K562 (cell line): ENCODE measurements at regions not wholly inside any gene's neighbourhood (a gene's known extent, or its start where the extent isn't known, plus 50 kb on each side); places are given as distances from the start of the nearest gene placed in this dataset.

Experiments used
- ATAC-seq: fragments of 200-7000 bp; cut with Tn5 transposase; 3 replicates; pipeline ENCODE4 v1.9.1; 2020; ENCODE audit warnings: moderate library complexity
- BruUV-seq: library from RNA; stranded (reverse); fragments of 400-500 nt; replicated peaks from 2 replicates; lab custom pipeline; 2021; lab: Mats Ljungman, UMichigan
- CTCF ChIA-PET: fragments of 300-600 bp; formaldehyde crosslinking; extraction: SDS; loops from one replicate; lab custom pipeline; 2021; ENCODE audit warnings: low intra/inter-chr PET ratio; lab: Yijun Ruan, JAX
- POLR2A ChIA-PET: fragments of 300-600, 350-650 bp; sonication (Branson Sonifier 250); formaldehyde crosslinking; extraction: SDS; loops from one replicate; lab custom pipeline; 2021; ENCODE audit warnings: antibody characterized with exemption, inconsistent platforms; lab: Yijun Ruan, JAX
- DNase-seq, 4 experiments: peaks; one replicate each; pipeline versions ENCODE4 v3.0.0 to v3.0.0-alpha.2; 2011 to 2018; ENCODE audit warnings: low spot score in 3 of 4, mixed read lengths in 3 of 4; ENCODE audit errors: extremely low read depth in 1 of 4
- FAIRE-seq: peaks from 2 replicates; lab custom pipeline; 2011; peaks lifted over from hg19 to GRCh38; lab: Jason Lieb, UNC
- H2AFZ ChIP-seq: 2 replicates; pipeline ENCODE4 v1.6.0; 2011; ENCODE audit warnings: low read depth, low read length, control low read depth, inconsistent platforms
- H3K27ac ChIP-seq: fragments of 200-600 bp; 3 replicates; pipeline ENCODE4 v1.8.0; 2011; ENCODE audit warnings: low read depth, mild to moderate bottlenecking, control low read depth, inconsistent platforms, low read length, moderate library complexity, mixed read lengths; ENCODE audit errors: extremely low read depth
- H3K27me3 ChIP-seq, 2 experiments: fragments of 300-600 bp in 1 of 2; 2 replicates in 1 of 2; 3 replicates in 1 of 2; pipeline versions ENCODE4 v1.6.0 to v1.8.0; 2011; ENCODE audit warnings: inconsistent platforms in 2 of 2, low read length in 2 of 2, mild to moderate bottlenecking in 1 of 2, mixed read lengths in 1 of 2, moderate library complexity in 1 of 2; ENCODE audit not compliant: control insufficient read depth in 2 of 2, insufficient read depth in 2 of 2
- H3K36me3 ChIP-seq: fragments of 300-600 bp; 3 replicates; pipeline ENCODE4 v1.8.0; 2011; ENCODE audit warnings: mild to moderate bottlenecking, low read length, inconsistent platforms; ENCODE audit not compliant: control insufficient read depth, insufficient read depth
- H3K4me1 ChIP-seq, 2 experiments: fragments of 200-600 bp in 1 of 2; replicated peaks in 1 of 2; 2 replicates in 1 of 2; 3 replicates in 1 of 2; pipeline versions ENCODE4 v1.5.1 to v1.8.0; 2011; ENCODE audit warnings: inconsistent platforms in 2 of 2, low read length in 2 of 2, mild to moderate bottlenecking in 1 of 2, mixed read lengths in 1 of 2, moderate library complexity in 1 of 2; ENCODE audit not compliant: control insufficient read depth in 2 of 2, insufficient read depth in 2 of 2
- H3K4me2 ChIP-seq: 2 replicates; pipeline ENCODE4 v1.6.1; 2011; ENCODE audit warnings: low read length, control low read depth, inconsistent platforms, mixed read lengths; ENCODE audit not compliant: insufficient read depth
- H3K4me3 ChIP-seq: fragments of 200-600 bp; sonication (generic), shearing (Covaris generic); 2 replicates; pipeline ENCODE4 v1.5.1; 2016; ENCODE audit warnings: control low read depth, inconsistent platforms
- H3K79me2 ChIP-seq: fragments of 200-600 bp; 3 replicates; pipeline ENCODE4 v1.8.0; 2011; ENCODE audit warnings: low read length, inconsistent platforms; ENCODE audit not compliant: control insufficient read depth, insufficient read depth
- H3K9ac ChIP-seq, 2 experiments: 2 replicates each; pipeline versions ENCODE4 v1.6.0 to v1.6.1; 2011; ENCODE audit warnings: low read depth in 2 of 2, low read length in 2 of 2, control low read depth in 1 of 2, inconsistent platforms in 1 of 2, mild to moderate bottlenecking in 1 of 2, mixed read lengths in 1 of 2; ENCODE audit not compliant: insufficient read depth in 1 of 2
- H3K9me1 ChIP-seq: one replicate; pipeline ENCODE4 v1.6.0; 2011; ENCODE audit warnings: inconsistent platforms, mild to moderate bottlenecking, low read length, moderate library complexity; ENCODE audit not compliant: control insufficient read depth, insufficient read depth
- H3K9me3 ChIP-seq: replicated peaks from 2 replicates; pipeline ENCODE4 v1.5.1; 2011; ENCODE audit warnings: low read depth, low read length, inconsistent platforms; ENCODE audit not compliant: control insufficient read depth, insufficient read depth
- H4K20me1 ChIP-seq: replicated peaks from 2 replicates; pipeline ENCODE4 v1.6.1; 2011; ENCODE audit warnings: low read length, inconsistent platforms, mixed read lengths; ENCODE audit not compliant: control insufficient read depth, insufficient read depth
- FOXJ2 ChIP-seq: fragments of 200-800 bp; sonication (Bioruptor generic); IDR thresholded peaks from 2 replicates; pipeline ENCODE4 v1.6.1; 2016; ENCODE audit warnings: missing genetic modification characterization, missing compliant biosample characterization
- HNRNPK ChIP-seq: fragments of 200-400 bp; formaldehyde crosslinking; IDR thresholded peaks from one replicate; pipeline ENCODE4 v1.6.1; 2018; ENCODE audit warnings: mild to moderate bottlenecking, low read depth, low read length; ENCODE audit not compliant: poor library complexity, severe bottlenecking
- JUND ChIP-seq, 2 experiments: IDR thresholded peaks; 2 replicates in 1 of 2; 3 replicates in 1 of 2; pipeline ENCODE4 v1.6.1; 2011; ENCODE audit warnings: borderline replicate concordance in 2 of 2, low read depth in 2 of 2, low read length in 2 of 2, improper control_type of control experiment in 1 of 2, missing biosample characterization in 1 of 2, missing genetic modification characterization in 1 of 2, missing genetic modification reagents in 1 of 2
- PCBP2 ChIP-seq: fragments of 200-400 bp; formaldehyde crosslinking; IDR thresholded peaks from 2 replicates; pipeline ENCODE4 v1.6.1; 2018; ENCODE audit warnings: low read length, low read depth, mild to moderate bottlenecking, moderate library complexity; ENCODE audit not compliant: poor library complexity, severe bottlenecking
- POLR3A ChIP-seq: IDR thresholded peaks from 2 replicates; pipeline ENCODE4 v1.6.1; 2011; ENCODE audit warnings: borderline replicate concordance, mild to moderate bottlenecking, moderate library complexity; ENCODE audit not compliant: insufficient read length, insufficient read depth; ENCODE audit errors: extremely low read depth
- SMAD2 ChIP-seq: fragments of 150-350 bp; IDR thresholded peaks from 2 replicates; pipeline ENCODE4 v1.6.1; 2014; ENCODE audit warnings: low read depth, mild to moderate bottlenecking, low read length
- ZNF707 ChIP-seq: fragments of 250-450 bp; sonication (Bioruptor Pico); conservative IDR thresholded peaks from 2 replicates; pipeline ENCODE4 v1.8.0; 2022; ENCODE audit warnings: inconsistent platforms, mild to moderate bottlenecking, moderate library complexity
- WGBS: fragments of 100-300 bp; shearing (Covaris generic); methylation state at CpG from one replicate; pipeline ENCODE4 v1.1.6; 2016; ENCODE audit warnings: low coverage, mixed read lengths; ENCODE audit not compliant: insufficient coverage; ENCODE audit errors: missing lambda C conversion rate; 5-methylcytosine and 5-hydroxymethylcytosine counted together
- in situ Hi-C: fragments of 300-500 bp; cut with MboI; formaldehyde crosslinking; loops from 4 replicates; pipeline ENCODE4 v1.15.0; 2018; ENCODE audit warnings: inconsistent platforms, mixed read lengths
- intact Hi-C: fragments of 100-400 bp; cut with micrococcal nuclease; formaldehyde crosslinking; loops from 2 replicates; pipeline ENCODE4 v1.14.2; 2022
- TF ChIP-seq, protein P1 (sequence below): sonication (generic); formaldehyde crosslinking; IDR thresholded peaks from 2 replicates; pipeline ENCODE4 v1.5.0; 2020; ENCODE audit warnings: missing genetic modification reagents

DNA sequence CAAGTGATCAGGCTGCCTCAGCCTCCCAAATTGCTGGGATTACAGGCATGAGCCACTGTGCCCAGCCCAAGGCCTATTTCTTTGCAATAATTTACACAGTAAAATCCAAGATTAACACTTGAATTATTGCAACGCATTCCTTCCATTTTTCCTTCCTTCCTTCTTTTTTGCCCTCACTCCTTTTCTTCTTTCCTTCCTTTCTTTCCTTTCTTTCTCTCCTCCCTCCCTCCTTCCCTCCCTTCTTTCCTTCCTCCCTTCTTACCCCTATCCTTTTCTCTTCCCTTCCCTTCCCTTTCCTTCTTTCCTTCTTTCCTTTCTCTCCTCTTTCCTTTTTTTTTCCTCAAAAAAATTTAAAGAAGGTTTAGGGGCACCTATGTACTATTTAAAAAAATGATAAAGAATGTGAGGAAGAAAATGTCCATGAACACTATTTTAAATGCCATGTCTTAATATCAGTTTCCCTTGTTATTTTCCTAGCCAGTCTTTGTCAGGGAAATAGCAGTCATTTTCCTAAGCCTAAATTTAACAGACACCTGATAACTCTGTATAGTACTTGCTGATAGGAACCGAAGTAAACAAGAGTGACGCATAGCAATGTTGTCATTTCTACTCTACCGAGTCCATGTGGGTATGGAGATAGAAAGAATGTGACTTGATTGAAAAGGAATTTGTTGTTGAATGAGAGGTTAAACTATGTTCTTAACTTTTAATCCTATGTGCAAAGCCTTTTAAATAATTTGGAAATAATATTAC is 79.8 kb upstream of the HMCN1 start (continued):
- TF ChIP-seq PCBP2 (no peak), ZNF707 (CRISPR knock-in tag) (no peak), POLR3A (no peak), SMAD2 (no peak), JUND (IDR thresholded peaks at IDR 0.05; ENCODE audit: borderline replicate concordance, low read depth, low read length) (no peak), JUND (tag; IDR thresholded peaks at IDR 0.05; ENCODE audit: borderline replicate concordance, low read depth, low read length) (peak; percentile 61; the same call in 1 of the 3 replicates), FOXJ2 (tag) (peak; percentile 80; the same call in 1 of the 2 replicates)

DNA sequence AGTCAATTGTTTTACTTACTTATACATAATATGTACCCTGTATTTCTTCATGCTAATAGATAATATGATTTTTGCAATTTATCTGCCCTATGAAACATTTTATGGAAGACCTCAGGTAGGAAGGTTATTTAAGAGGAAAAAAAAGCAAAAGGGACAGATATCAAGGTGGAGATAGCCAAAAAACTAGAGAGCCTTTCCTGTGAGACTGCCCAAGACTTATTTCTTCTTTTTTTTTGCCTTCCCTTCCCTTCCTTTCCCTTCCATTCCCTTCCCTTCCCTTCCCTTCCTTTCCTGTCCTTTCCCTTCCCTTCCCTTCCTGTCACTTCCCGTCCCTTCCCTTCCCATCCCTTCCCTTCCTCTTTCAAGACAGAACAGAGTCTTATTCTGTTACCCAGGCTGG is 80.6 kb upstream of the HMCN1 start:
- Histone ChIP-seq H3K27me3 (no peaks in the 10 kb centered on the region), H3K27ac (no peak overlapping the region), H3K79me2 (no peaks in the 10 kb centered on the region), H3K9me1 (no peaks in the 10 kb centered on the region), H4K20me1 (no peaks in the 10 kb centered on the region), H3K36me3 (no peaks in the 10 kb centered on the region), H3K4me1 (peaks cover 0 to 4% of the 10 kb centered on the region in 2 experiments; a peak in 1 of 5 replicates), H3K9ac (no peak overlapping the region), H3K4me2 (no peak overlapping the region), H3K9me3 (no peaks in the 10 kb centered on the region), H3K4me3 (no peak overlapping the region), H2AFZ (no peak overlapping the region)
- DNase-seq: no peak
- WGBS: 0% methylated on average over 1 of the region's 1 CpG
- intact Hi-C loops (loop anchor here (10.0 kb wide), 1 partner anchor 561 kb away; no protein-coding TSS in a partner anchor), in situ Hi-C loops (no loop called here)
- POLR2A ChIA-PET: no interaction called here
- no TSS peak for BruUV-seq
- ATAC-seq: no peak
- CTCF ChIA-PET: no interaction called here
- TF ChIP-seq HNRNPK (peak; percentile 60), PCBP2 (peak; percentile 74)
- TF ChIP-seq, protein P1, sequence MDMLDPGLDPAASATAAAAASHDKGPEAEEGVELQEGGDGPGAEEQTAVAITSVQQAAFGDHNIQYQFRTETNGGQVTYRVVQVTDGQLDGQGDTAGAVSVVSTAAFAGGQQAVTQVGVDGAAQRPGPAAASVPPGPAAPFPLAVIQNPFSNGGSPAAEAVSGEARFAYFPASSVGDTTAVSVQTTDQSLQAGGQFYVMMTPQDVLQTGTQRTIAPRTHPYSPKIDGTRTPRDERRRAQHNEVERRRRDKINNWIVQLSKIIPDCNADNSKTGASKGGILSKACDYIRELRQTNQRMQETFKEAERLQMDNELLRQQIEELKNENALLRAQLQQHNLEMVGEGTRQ (CRISPR knock-in tag): no peak
- FAIRE-seq: no peak
